ENCODE measurements at regions not wholly inside any gene's neighbourhood (a gene's known extent, or its start where the extent isn't known, plus 50 kb on each side); places are given as distances from the start of the nearest gene placed in this dataset.

GRCh38 chr2:238965371-238966071 is 117.6 kb downstream of the TWIST2 start:
- H4K20me1 ChIP-seq (ENCODE audit: control insufficient read depth, extremely low read depth, insufficient read depth, low read length): no peaks in the 10 kb centered on the region
- H3K27me3 ChIP-seq (ENCODE audit: control insufficient read depth, insufficient read depth, low read length): no peaks in the 10 kb centered on the region
- no peak overlapping the region for H3K27ac ChIP-seq (ENCODE audit: insufficient read depth, low read length)
- H3K4me2 ChIP-seq (ENCODE audit: extremely low read depth, insufficient read depth, low read length): no peak overlapping the region
- H3K4me3 ChIP-seq (replicated peaks in 1 of 4; ENCODE audit: control extremely low read depth in 1 of 4, insufficient read depth in 1 of 4, low read depth in 3 of 4, low read length in 4 of 4): no peak overlapping the region
- TF ChIP-seq CTCF (conservative IDR thresholded peaks at IDR 0.05 in 1 of 2, IDR thresholded peaks at IDR 0.05 in 1 of 2; ENCODE audit: low read depth in 1 of 2, low read length in 2 of 2) (no peak), EZH2 (IDR thresholded peaks at IDR 0.05; ENCODE audit: low read length, missing control alignments) (no peak)
- no peaks in the 10 kb centered on the region for H3K9me3 ChIP-seq (ENCODE audit: control insufficient read depth, insufficient read depth, low read depth, low read length)
- H3K36me3 ChIP-seq (ENCODE audit: control insufficient read depth, insufficient read depth, low read length): no peaks in the 10 kb centered on the region
- no peak overlapping the region for H3K9ac ChIP-seq (ENCODE audit: insufficient read depth, low read length)
- no peaks in the 10 kb centered on the region for H3K4me1 ChIP-seq (ENCODE audit: control insufficient read depth, extremely low read depth, insufficient read depth, low read length)
- no peak overlapping the region for H2AFZ ChIP-seq (ENCODE audit: low read length)
- no peaks in the 10 kb centered on the region for H3K79me2 ChIP-seq (ENCODE audit: control insufficient read depth, insufficient read depth, low read length)
- DNase-seq (ENCODE audit: low read depth in 2 of 2): no peak

- Histone ChIP-seq H3K4me1 (ENCODE audit: control insufficient read depth, extremely low read depth, insufficient read depth, low read length) (no peaks in the 10 kb centered on the region), H3K4me2 (ENCODE audit: extremely low read depth, insufficient read depth, low read length) (no peak overlapping the region), H2AFZ (ENCODE audit: low read length) (no peak overlapping the region), H3K27ac (ENCODE audit: insufficient read depth, low read length) (no peak overlapping the region), H3K36me3 (ENCODE audit: control insufficient read depth, insufficient read depth, low read length) (no peaks in the 10 kb centered on the region), H3K27me3 (ENCODE audit: control insufficient read depth, insufficient read depth, low read length) (no peaks in the 10 kb centered on the region), H3K4me3 (replicated peaks in 1 of 4; ENCODE audit: control extremely low read depth in 1 of 4, insufficient read depth in 1 of 4, low read depth in 3 of 4, low read length in 4 of 4) (no peak overlapping the region), H3K79me2 (ENCODE audit: control insufficient read depth, insufficient read depth, low read length) (no peaks in the 10 kb centered on the region), H4K20me1 (ENCODE audit: control insufficient read depth, extremely low read depth, insufficient read depth, low read length) (no peaks in the 10 kb centered on the region), H3K9ac (ENCODE audit: insufficient read depth, low read length) (no peak overlapping the region), H3K9me3 (ENCODE audit: control insufficient read depth, insufficient read depth, low read depth, low read length) (no peaks in the 10 kb centered on the region)
- TF ChIP-seq EZH2 (IDR thresholded peaks at IDR 0.05; ENCODE audit: low read length, missing control alignments): no peak
- TF ChIP-seq CTCF (conservative IDR thresholded peaks at IDR 0.05 in 1 of 2, IDR thresholded peaks at IDR 0.05 in 1 of 2; ENCODE audit: low read depth in 1 of 2, low read length in 2 of 2): no peak
- no peak for DNase-seq (ENCODE audit: low read depth in 2 of 2)
Measured at GRCh38 chr2:238966072-238966937, 118.4 kb downstream of the TWIST2 start.

Data from fibroblast of lung (primary cell).